RWPE1 (cell line): ENCODE measurements at regions not wholly inside any gene's neighbourhood (a gene's known extent, or its start where the extent isn't known, plus 50 kb on each side); places are given as distances from the start of the nearest gene placed in this dataset.

Experiments
- CTCF ChIA-PET: fragments of 350-600 bp; sonication (Branson Sonifier 250); formaldehyde crosslinking; extraction: SDS; loops from one replicate; lab custom pipeline; 2021; lab: Yijun Ruan, JAX
- POLR2A ChIA-PET: fragments of 400-600 bp; formaldehyde crosslinking; extraction: SDS; loops from one replicate; lab custom pipeline; 2020; ENCODE audit warnings: antibody characterized with exemption; ENCODE audit not compliant: low non-redundant PET; lab: Yijun Ruan, JAX
- DNase-seq: peaks from one replicate; pipeline ENCODE4 v3.0.0; 2012; ENCODE audit warnings: low spot score
- H3K27ac ChIP-seq: fragments of 450-650 bp; 2 replicates; pipeline ENCODE4 v1.5.1; 2017
- CTCF ChIP-seq: fragments of 450-650 bp; conservative IDR thresholded peaks from 2 replicates; pipeline ENCODE4 v1.5.1; 2017; ENCODE audit warnings: low read depth, mild to moderate bottlenecking

- no peak for DNase-seq
Measured at GRCh38 chr18:35861367-35862118, 110.9 kb upstream of the RMP24 start.

GRCh38 chr18:35862119-35862640 is 110.3 kb upstream of the RMP24 start:
- DNase-seq, result no peak
- no peak overlapping the region for H3K27ac ChIP-seq
- CTCF ChIA-PET, result no interaction called here
- TF ChIP-seq CTCF, result no peak
- POLR2A ChIA-PET, result no interaction called here

More at GRCh38 chr18:35861367-35862118, 110.9 kb upstream of the RMP24 start:
- TF ChIP-seq CTCF, result no peak
- POLR2A ChIA-PET, result no interaction called here
- no peak overlapping the region for H3K27ac ChIP-seq
- CTCF ChIA-PET, result no interaction called here

- TF ChIP-seq CTCF, result no peak
- no peak for DNase-seq
Measured at GRCh38 chr18:35864916-35865315, 107.6 kb upstream of the RMP24 start.

GRCh38 chr18:35868915-35869314 is 103.6 kb upstream of the RMP24 start:
- DNase-seq, result no peak
- TF ChIP-seq CTCF, result no peak
- no peak overlapping the region for H3K27ac ChIP-seq
- POLR2A ChIA-PET, result no interaction called here
- CTCF ChIA-PET, result no interaction called here

More at GRCh38 chr18:35864916-35865315, 107.6 kb upstream of the RMP24 start:
- no peak overlapping the region for H3K27ac ChIP-seq
- ChIA-PET POLR2A (no interaction called here), CTCF (no interaction called here)

GRCh38 chr18:35871337-35871736 is 101.1 kb upstream of the RMP24 start:
- CTCF ChIA-PET, result no interaction called here
- H3K27ac ChIP-seq, result no peak overlapping the region

GRCh38 chr18:35875566-35875965 is 96.9 kb upstream of the RMP24 start:
- ChIA-PET CTCF (no interaction called here), POLR2A (no interaction called here)
- peak; percentile 47 for DNase-seq
- no peak for TF ChIP-seq CTCF
- no peak overlapping the region for H3K27ac ChIP-seq

More at GRCh38 chr18:35871337-35871736, 101.1 kb upstream of the RMP24 start:
- no peak for TF ChIP-seq CTCF
- POLR2A ChIA-PET, result no interaction called here
- no peak for DNase-seq
